ENCODE measurements at regions not wholly inside any gene's neighbourhood (a gene's known extent, or its start where the extent isn't known, plus 50 kb on each side); places are given as distances from the start of the nearest gene placed in this dataset.

DNA sequence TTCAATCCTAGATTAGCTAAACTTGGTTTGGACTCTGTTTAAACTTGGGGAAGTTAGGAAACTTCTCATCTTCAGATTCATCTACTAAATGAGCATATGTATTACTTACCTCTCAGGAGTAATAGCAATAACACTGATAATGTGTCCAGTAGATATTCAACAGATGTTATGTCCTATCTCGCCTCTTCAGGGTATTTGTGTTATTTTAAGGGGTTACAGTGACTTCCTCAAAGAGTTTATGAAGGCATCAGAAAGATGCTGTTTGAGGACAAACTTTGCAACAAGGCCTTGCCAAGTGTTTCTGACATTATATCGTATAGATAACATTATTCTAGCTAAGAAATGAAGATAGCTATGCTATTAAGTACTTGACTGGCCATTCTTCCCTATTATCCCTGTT lies 522.3 kb downstream of the IGSF11 start:
- intact Hi-C loops (cut with DNase I; ENCODE audit: low total_unique reads) (no loop called here), in situ Hi-C loops (cut with MboI; ENCODE audit: low sequenced_read_pairs in 4 of 4) (no loop called here)
- no peak for ATAC-seq
- Histone ChIP-seq H3K4me3 (no peak overlapping the region), H3K27me3 (no peaks in the 10 kb centered on the region), H3K36me3 (no peaks in the 10 kb centered on the region), H3K27ac (no peak overlapping the region), H3K9me3 (no peaks in the 10 kb centered on the region), H3K4me1 (no peaks in the 10 kb centered on the region)
- DNase-seq, result no peak
- TF ChIP-seq, protein P1, sequence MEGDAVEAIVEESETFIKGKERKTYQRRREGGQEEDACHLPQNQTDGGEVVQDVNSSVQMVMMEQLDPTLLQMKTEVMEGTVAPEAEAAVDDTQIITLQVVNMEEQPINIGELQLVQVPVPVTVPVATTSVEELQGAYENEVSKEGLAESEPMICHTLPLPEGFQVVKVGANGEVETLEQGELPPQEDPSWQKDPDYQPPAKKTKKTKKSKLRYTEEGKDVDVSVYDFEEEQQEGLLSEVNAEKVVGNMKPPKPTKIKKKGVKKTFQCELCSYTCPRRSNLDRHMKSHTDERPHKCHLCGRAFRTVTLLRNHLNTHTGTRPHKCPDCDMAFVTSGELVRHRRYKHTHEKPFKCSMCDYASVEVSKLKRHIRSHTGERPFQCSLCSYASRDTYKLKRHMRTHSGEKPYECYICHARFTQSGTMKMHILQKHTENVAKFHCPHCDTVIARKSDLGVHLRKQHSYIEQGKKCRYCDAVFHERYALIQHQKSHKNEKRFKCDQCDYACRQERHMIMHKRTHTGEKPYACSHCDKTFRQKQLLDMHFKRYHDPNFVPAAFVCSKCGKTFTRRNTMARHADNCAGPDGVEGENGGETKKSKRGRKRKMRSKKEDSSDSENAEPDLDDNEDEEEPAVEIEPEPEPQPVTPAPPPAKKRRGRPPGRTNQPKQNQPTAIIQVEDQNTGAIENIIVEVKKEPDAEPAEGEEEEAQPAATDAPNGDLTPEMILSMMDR (IDR thresholded peaks at IDR 0.05 in 4 of 5, conservative IDR thresholded peaks at IDR 0.05 in 1 of 5), result no peak
- no peak for TF ChIP-seq POLR2A (IDR thresholded peaks at IDR 0.05)

DNA sequence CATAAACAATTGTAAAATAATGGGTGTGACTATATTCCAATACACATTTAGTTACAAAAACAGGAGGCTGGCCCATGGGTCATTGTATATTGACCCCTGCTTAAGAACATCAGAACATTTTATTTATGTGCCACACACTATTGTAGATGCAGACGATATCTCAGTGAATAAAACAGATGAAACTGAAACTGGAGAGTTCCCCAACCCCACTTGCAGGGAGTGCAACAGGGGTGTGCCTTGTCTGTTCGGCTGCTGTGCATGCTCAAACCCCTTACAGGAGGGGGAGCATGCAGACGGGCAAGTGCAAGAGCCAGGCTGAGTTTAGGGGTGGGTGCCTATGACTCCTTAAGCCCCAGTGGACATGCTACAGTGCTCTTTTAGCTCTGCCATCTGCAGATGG lies 509.6 kb downstream of the IGSF11 start:
- Histone ChIP-seq H3K27ac (no peak overlapping the region), H3K4me1 (no peaks in the 10 kb centered on the region), H3K9me3 (no peaks in the 10 kb centered on the region), H3K27me3 (no peaks in the 10 kb centered on the region), H3K36me3 (no peaks in the 10 kb centered on the region), H3K4me3 (no peak overlapping the region)
- in situ Hi-C loops (cut with MboI; ENCODE audit: low sequenced_read_pairs in 4 of 4), result no loop called here
- no peak for TF ChIP-seq POLR2A (IDR thresholded peaks at IDR 0.05)
- TF ChIP-seq, protein P1 (IDR thresholded peaks at IDR 0.05 in 4 of 5, conservative IDR thresholded peaks at IDR 0.05 in 1 of 5), result no peak
- ATAC-seq, result no peak
- intact Hi-C loops (cut with DNase I; ENCODE audit: low total_unique reads), result no loop called here
- no peak for DNase-seq

DNA sequence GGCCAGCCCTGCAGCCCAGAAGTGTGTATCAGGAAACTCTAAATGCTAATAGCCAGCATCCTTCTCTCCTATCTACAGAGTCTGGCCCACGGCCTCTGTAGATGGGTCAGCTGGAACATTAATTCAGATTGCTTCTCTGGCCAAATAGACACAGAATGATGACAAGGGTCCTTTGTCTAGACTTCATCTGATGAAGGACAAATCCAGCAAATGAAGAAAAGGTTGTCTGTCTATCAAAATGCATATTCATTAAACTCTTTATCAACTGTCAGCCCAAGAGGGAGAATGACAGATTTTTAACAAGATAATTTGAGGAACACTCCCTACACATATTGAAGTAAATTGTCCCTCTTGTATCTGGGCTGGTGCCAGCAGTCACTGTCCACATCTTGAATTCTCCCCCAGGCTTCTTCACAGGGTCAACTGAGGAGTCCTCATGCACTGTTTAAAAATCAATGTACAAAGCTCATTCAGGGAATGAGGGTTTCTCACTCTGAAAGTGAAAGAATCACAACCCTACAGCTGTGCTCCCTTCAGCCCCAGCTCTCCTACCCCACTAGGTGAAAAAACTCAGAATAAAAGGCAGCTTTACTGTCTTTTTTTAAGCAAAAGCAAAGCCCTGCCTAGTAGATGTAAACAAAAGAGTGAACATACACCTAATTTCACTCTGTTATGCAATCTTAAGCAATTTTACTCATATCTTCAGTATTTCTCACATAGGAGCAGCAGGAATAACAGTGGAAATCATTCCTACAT lies 507.7 kb downstream of the IGSF11 start:
- H3K4me3 ChIP-seq, result no peak overlapping the region
- in situ Hi-C loops (cut with MboI; ENCODE audit: low sequenced_read_pairs in 4 of 4) (no loop called here), intact Hi-C loops (cut with DNase I; ENCODE audit: low total_unique reads) (no loop called here)
- H3K4me1 ChIP-seq, result no peaks in the 10 kb centered on the region
- TF ChIP-seq, protein P1 (IDR thresholded peaks at IDR 0.05 in 4 of 5, conservative IDR thresholded peaks at IDR 0.05 in 1 of 5), result no peak
- TF ChIP-seq POLR2A (IDR thresholded peaks at IDR 0.05), result no peak
- H3K27ac ChIP-seq, result no peak overlapping the region
- no peaks in the 10 kb centered on the region for H3K27me3 ChIP-seq
- no peaks in the 10 kb centered on the region for H3K9me3 ChIP-seq
- DNase-seq (no peak), ATAC-seq (no peak)
- no peaks in the 10 kb centered on the region for H3K36me3 ChIP-seq

- Histone ChIP-seq H3K4me1 (no peaks in the 10 kb centered on the region), H3K27me3 (no peaks in the 10 kb centered on the region), H3K27ac (no peak overlapping the region), H3K36me3 (no peaks in the 10 kb centered on the region), H3K9me3 (no peaks in the 10 kb centered on the region), H3K4me3 (no peak overlapping the region)
- intact Hi-C loops (cut with DNase I; ENCODE audit: low total_unique reads), result no loop called here
- in situ Hi-C loops (cut with MboI; ENCODE audit: low sequenced_read_pairs in 4 of 4), result no loop called here
- DNase-seq (no peak), ATAC-seq (no peak)
- TF ChIP-seq, protein P1 (IDR thresholded peaks at IDR 0.05 in 4 of 5, conservative IDR thresholded peaks at IDR 0.05 in 1 of 5), result no peak
- TF ChIP-seq POLR2A (IDR thresholded peaks at IDR 0.05), result no peak
These were observed 507.1 kb downstream of the IGSF11 start for GRCh38 chr3:118527514-118528044.

Measured in gastrocnemius medialis (tissue), 4 donors.